ENCODE measurements at regions not wholly inside any gene's neighbourhood (a gene's known extent, or its start where the extent isn't known, plus 50 kb on each side); places are given as distances from the start of the nearest gene placed in this dataset.
"Not testable (repeated sequence)": the region's sequence is repeated elsewhere in the genome, so short reads cannot be mapped to it uniquely, and the experiment has no call there.

- no peak for TF ChIP-seq JUND (IDR thresholded peaks at IDR 0.05; ENCODE audit: low read depth)
- no peak for DNase-seq (ENCODE audit: low read depth in 1 of 2, low spot score in 1 of 2)
- in situ Hi-C loops (cut with HindIII; ENCODE audit: low pct_unique_long_range_greater_than_20kb, low sequenced_read_pairs): no loop called here
These were observed 394.8 kb upstream of the TENM3 start for GRCh38 chr4:181848357-181848756.

- in situ Hi-C loops (cut with HindIII; ENCODE audit: low pct_unique_long_range_greater_than_20kb, low sequenced_read_pairs): no loop called here
- no peak for DNase-seq (ENCODE audit: low read depth in 1 of 2, low spot score in 1 of 2)
These were observed 393.7 kb upstream of the TENM3 start for GRCh38 chr4:181849472-181849871.

GRCh38 chr4:181853881-181854511, 389.2 kb upstream of the TENM3 start:
- DNase-seq (ENCODE audit: low read depth in 1 of 2, low spot score in 1 of 2): no peak
- in situ Hi-C loops (cut with HindIII; ENCODE audit: low pct_unique_long_range_greater_than_20kb, low sequenced_read_pairs): no loop called here
- TF ChIP-seq JUND (IDR thresholded peaks at IDR 0.05; ENCODE audit: low read depth): no peak

More at GRCh38 chr4:181849472-181849871, 393.7 kb upstream of the TENM3 start:
- TF ChIP-seq JUND (IDR thresholded peaks at IDR 0.05; ENCODE audit: low read depth): no peak

- no peak for DNase-seq (ENCODE audit: low read depth in 1 of 2, low spot score in 1 of 2)
- TF ChIP-seq JUND (IDR thresholded peaks at IDR 0.05; ENCODE audit: low read depth): no peak
- in situ Hi-C loops (cut with HindIII; ENCODE audit: low pct_unique_long_range_greater_than_20kb, low sequenced_read_pairs): no loop called here
These were observed 387.9 kb upstream of the TENM3 start for GRCh38 chr4:181855307-181855706.

GRCh38 chr4:181857471-181857870, 385.7 kb upstream of the TENM3 start:
- DNase-seq (ENCODE audit: low read depth in 1 of 2, low spot score in 1 of 2); in situ Hi-C loops (cut with HindIII; ENCODE audit: low pct_unique_long_range_greater_than_20kb, low sequenced_read_pairs): not testable (repeated sequence)

- no peak for DNase-seq (ENCODE audit: low read depth in 1 of 2, low spot score in 1 of 2)
- no peak for TF ChIP-seq JUND (IDR thresholded peaks at IDR 0.05; ENCODE audit: low read depth)
- in situ Hi-C loops (cut with HindIII; ENCODE audit: low pct_unique_long_range_greater_than_20kb, low sequenced_read_pairs): no loop called here
These were observed 384.5 kb upstream of the TENM3 start for GRCh38 chr4:181858741-181859140.

- DNase-seq (ENCODE audit: low read depth in 1 of 2, low spot score in 1 of 2): no peak
- no peak for TF ChIP-seq JUND (IDR thresholded peaks at IDR 0.05; ENCODE audit: low read depth)
- in situ Hi-C loops (cut with HindIII; ENCODE audit: low pct_unique_long_range_greater_than_20kb, low sequenced_read_pairs): no loop called here
These were observed 383.8 kb upstream of the TENM3 start for GRCh38 chr4:181859439-181859838.

- no peak for TF ChIP-seq JUND (IDR thresholded peaks at IDR 0.05; ENCODE audit: low read depth)
- no peak for DNase-seq (ENCODE audit: low read depth in 1 of 2, low spot score in 1 of 2)
- in situ Hi-C loops (cut with HindIII; ENCODE audit: low pct_unique_long_range_greater_than_20kb, low sequenced_read_pairs): no loop called here
These were observed 383.0 kb upstream of the TENM3 start for GRCh38 chr4:181860157-181860556.

- no peak for TF ChIP-seq JUND (IDR thresholded peaks at IDR 0.05; ENCODE audit: low read depth)
- in situ Hi-C loops (cut with HindIII; ENCODE audit: low pct_unique_long_range_greater_than_20kb, low sequenced_read_pairs): no loop called here
- no peak for DNase-seq (ENCODE audit: low read depth in 1 of 2, low spot score in 1 of 2)
These were observed 382.5 kb upstream of the TENM3 start for GRCh38 chr4:181860668-181861067.

GRCh38 chr4:181863856-181864255, 379.3 kb upstream of the TENM3 start:
- no peak for DNase-seq (ENCODE audit: low read depth in 1 of 2, low spot score in 1 of 2)
- in situ Hi-C loops (cut with HindIII; ENCODE audit: low pct_unique_long_range_greater_than_20kb, low sequenced_read_pairs): no loop called here
- no peak for TF ChIP-seq JUND (IDR thresholded peaks at IDR 0.05; ENCODE audit: low read depth)

- in situ Hi-C loops (cut with HindIII; ENCODE audit: low pct_unique_long_range_greater_than_20kb, low sequenced_read_pairs): no loop called here
- TF ChIP-seq JUND (IDR thresholded peaks at IDR 0.05; ENCODE audit: low read depth): no peak
- no peak for DNase-seq (ENCODE audit: low read depth in 1 of 2, low spot score in 1 of 2)
These were observed 372.9 kb upstream of the TENM3 start for GRCh38 chr4:181870326-181870725.

- no peak for DNase-seq (ENCODE audit: low read depth in 1 of 2, low spot score in 1 of 2)
- in situ Hi-C loops (cut with HindIII; ENCODE audit: low pct_unique_long_range_greater_than_20kb, low sequenced_read_pairs): no loop called here
- TF ChIP-seq JUND (IDR thresholded peaks at IDR 0.05; ENCODE audit: low read depth): no peak
These were observed 368.6 kb upstream of the TENM3 start for GRCh38 chr4:181874602-181875001.

- in situ Hi-C loops (cut with HindIII; ENCODE audit: low pct_unique_long_range_greater_than_20kb, low sequenced_read_pairs): no loop called here
These were observed 365.8 kb upstream of the TENM3 start for GRCh38 chr4:181877329-181877848.

GRCh38 chr4:181890031-181890430, 353.2 kb upstream of the TENM3 start:
- in situ Hi-C loops (cut with HindIII; ENCODE audit: low pct_unique_long_range_greater_than_20kb, low sequenced_read_pairs): no loop called here
- no peak for TF ChIP-seq JUND (IDR thresholded peaks at IDR 0.05; ENCODE audit: low read depth)
- no peak for DNase-seq (ENCODE audit: low read depth in 1 of 2, low spot score in 1 of 2)

More at GRCh38 chr4:181877329-181877848, 365.8 kb upstream of the TENM3 start:
- peak in 1 of 2 experiments; percentile 12 for DNase-seq (ENCODE audit: low read depth in 1 of 2, low spot score in 1 of 2)
- no peak for TF ChIP-seq JUND (IDR thresholded peaks at IDR 0.05; ENCODE audit: low read depth)
